CD4-positive, alpha-beta T cell treated with Interleukin-15 for 1 hour (primary cell): ENCODE measurements at regions not wholly inside any gene's neighbourhood (a gene's known extent, or its start where the extent isn't known, plus 50 kb on each side); places are given as distances from the start of the nearest gene placed in this dataset.
"Not testable (repeated sequence)": the region's sequence is repeated elsewhere in the genome, so short reads cannot be mapped to it uniquely, and the experiment has no call there.

ENCODE experiments used
- DNase-seq: peaks from one replicate; pipeline ENCODE4 v3.0.0-alpha.2; 2020

DNA sequence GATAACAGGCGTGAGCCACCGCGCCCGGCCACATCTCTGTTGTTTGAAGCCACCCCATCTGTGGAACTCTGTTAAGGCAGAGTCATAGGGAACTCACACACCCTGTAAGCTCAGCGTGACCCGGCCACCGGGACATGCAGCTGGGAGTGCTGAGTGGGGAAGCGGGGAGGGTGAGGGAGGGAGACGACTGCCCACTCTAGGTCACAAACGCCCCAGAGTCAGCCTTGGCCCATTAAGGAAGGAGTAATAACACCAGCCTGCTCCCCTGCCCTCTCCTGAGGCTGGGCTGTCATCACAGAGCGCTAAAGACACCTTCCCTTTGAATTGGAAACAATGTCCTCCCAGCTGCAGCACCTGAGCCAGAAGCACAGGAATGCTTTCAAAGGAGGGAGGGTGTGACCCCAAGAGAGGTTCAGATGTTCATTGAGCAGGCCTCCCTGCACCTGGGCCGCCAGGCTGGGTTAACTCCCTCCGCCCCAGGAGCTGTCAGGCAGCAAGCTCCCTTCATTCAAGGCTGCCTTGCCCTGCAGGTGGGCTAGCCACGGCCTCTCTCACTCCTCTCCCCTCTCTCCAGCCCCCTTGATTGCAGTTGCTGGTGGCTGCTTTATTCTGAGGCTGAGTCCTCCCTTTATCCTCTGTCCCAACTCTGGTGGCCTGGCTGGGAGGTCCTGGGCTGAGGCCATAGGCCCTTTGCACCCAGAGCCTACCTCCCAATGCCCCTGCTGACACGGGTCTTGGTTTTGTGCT is 77.2 kb upstream of the HPCAL1 start:
- DNase-seq, result no peak

GRCh38 chr2:10226038-10226724 is 76.5 kb upstream of the HPCAL1 start:
- DNase-seq, result no peak

GRCh38 chr2:10228611-10229365 is 73.9 kb upstream of the HPCAL1 start:
- no peak for DNase-seq

- no peak for DNase-seq
Measured at GRCh38 chr2:10229462-10230099, 73.1 kb upstream of the HPCAL1 start.

- no peak for DNase-seq
Measured at GRCh38 chr2:10230499-10230898, 72.2 kb upstream of the HPCAL1 start.

- DNase-seq, result not testable (repeated sequence)
Measured at GRCh38 chr2:10230921-10231320, 71.8 kb upstream of the HPCAL1 start.

DNA sequence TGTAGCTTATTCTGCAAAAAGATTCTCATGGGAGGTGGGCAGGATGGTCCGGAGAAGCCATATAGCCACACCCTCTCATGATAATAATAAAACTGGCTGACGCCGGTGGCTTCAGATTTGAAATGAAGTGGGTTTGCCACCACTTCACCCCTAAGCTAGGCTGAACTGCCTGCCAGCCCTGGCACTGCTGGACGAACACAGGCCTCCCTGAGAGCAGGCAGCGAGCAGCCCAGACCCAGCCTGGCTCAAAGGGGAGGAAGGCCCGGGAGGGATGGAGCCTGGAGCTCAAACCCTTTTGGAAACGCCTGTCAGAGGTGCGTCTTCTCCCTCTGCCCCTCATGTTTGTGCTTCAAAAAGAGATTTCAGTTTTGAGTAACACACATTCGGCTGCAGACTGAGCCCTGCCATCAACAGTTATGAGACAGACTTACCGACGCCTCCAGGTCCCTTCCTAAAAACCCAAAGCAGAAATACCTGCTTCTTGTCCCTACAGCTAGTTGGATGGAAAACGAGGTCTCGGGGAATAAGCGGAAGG is 71.1 kb upstream of the HPCAL1 start:
- DNase-seq, result no peak

DNA sequence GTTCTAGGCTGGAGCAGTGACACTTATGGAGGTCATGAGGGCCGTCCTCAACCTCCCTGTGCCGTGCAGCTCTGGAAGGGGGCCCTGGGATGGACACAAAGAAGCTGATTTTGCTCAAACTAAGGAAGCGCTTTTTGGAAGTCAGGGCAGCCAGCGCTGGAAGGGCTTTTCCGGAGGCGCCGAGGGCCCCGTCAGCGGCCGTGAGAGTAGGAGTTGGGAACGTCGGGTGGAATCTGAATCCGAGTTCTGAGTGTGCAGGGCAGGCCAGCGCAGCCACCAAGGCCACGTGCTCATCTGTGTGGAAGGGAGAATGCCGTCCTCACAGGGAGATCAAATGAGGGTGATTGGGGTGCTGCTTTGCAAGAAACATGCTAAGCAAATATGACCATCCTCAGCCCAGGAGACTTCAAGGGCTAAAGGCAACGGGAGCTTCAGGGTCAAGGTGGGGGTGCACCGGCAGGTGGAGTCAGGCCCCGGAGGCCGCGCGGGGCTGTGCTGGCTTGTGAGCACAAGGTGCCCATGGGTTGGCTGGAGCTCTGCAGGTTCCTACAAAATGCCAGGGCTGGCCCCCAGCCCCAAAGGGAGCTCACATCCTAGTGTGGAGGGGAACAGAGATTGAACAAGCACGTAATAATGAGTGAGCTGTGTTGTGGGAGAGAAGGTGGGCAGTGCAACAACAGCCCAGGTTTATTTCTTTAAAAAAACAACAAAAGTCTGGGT is 70.4 kb upstream of the HPCAL1 start:
- no peak for DNase-seq

- DNase-seq, result no peak
Measured at GRCh38 chr2:10233131-10234012, 69.3 kb upstream of the HPCAL1 start.

DNA sequence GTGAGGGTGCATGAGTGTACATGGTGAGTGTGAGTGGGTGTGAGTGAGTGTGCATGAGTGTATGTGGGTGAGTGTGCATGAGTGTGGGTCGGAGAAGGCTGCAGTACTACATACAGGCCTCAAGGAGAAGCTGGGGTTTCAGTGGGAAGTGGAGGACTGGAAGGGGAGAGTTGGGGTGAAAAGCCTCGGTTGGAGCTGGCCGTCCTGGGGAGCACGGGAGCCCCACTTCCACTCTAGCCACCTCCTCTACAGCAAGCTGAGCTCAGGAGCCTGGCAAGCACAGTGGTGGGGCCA is 68.7 kb upstream of the HPCAL1 start:
- DNase-seq, result no peak

DNA sequence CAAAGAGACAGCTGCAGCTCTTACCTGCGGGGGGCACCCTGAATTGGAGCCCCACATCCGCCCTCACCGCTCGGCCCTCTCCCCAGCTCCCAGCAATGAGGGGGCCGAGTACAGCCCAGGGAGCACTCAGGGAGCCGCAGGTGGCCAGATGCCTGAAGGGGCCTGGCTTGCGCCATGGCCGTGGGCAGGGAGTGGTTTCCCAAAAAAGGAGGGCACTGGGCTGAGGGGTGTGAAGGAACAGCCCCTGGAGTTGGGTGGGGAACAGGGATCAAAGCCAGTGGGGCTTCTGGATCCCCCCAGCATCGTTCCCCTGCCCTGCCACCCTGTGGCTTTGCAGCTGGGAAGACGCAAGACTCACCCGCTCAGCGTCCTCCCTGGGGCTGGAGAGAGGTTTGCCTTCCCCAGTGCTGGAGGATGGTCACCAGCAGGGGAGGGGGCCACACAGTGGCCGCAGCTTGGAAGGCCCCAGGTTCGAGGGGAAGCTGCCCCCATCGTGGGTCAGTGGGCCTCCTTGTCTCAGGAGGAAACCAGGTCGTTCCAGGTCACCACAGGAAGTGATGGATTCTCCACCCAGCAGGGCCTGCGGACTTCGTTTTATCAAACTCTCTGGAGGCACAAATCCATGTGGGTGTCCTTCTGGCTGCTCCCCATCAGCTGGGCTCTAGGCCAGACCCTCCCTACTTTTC is 68.2 kb upstream of the HPCAL1 start:
- DNase-seq, result no peak

GRCh38 chr2:10235099-10235908 is 67.4 kb upstream of the HPCAL1 start:
- no peak for DNase-seq

- no peak for DNase-seq
Measured at GRCh38 chr2:10235909-10236550, 66.7 kb upstream of the HPCAL1 start.

- DNase-seq, result no peak
Measured at GRCh38 chr2:10236571-10237391, 65.9 kb upstream of the HPCAL1 start.

- DNase-seq, result no peak
Measured at GRCh38 chr2:10237392-10238321, 65.0 kb upstream of the HPCAL1 start.

DNA sequence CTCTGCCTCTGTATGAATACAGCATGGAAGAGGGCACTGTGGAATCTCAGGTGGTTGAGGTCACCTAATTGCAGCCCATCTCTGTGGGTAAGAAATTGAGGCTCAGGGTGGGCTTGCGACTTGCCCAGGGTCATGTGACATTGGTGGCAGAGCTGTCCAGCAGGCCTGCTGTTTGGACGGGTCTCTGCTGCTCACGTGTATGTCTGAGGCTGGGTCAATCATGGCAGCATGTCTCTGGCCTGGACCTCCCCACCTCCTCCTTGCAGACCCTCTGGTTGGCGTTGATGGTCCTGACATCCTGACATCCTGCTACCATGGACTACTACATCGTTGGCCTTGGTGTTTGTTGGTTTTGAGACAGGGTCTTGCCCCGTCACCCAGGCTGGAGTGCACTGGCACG is 64.3 kb upstream of the HPCAL1 start:
- peak; percentile 12 for DNase-seq

- no peak for DNase-seq
Measured at GRCh38 chr2:10238991-10239485, 63.7 kb upstream of the HPCAL1 start.
